Gastrocnemius medialis (tissue), 4 donors: ENCODE measurements at regions not wholly inside any gene's neighbourhood (a gene's known extent, or its start where the extent isn't known, plus 50 kb on each side); places are given as distances from the start of the nearest gene placed in this dataset.

Experiments
- POLR2A ChIP-seq, 2 donors: fragments of 450-650 bp; IDR thresholded peaks; one replicate each; pipeline ENCODE4 v1.6.1; 2017; ENCODE audit warnings: antibody characterized with exemption in 2 of 2, mild to moderate bottlenecking in 2 of 2, moderate library complexity in 2 of 2
- TF ChIP-seq, protein P1 (sequence below), 5 experiments: fragments of 450-650 bp in 3 of 5; fragments of 200-600 bp in 2 of 5; sonication (generic) in 2 of 5; IDR thresholded peaks in 4 of 5; conservative IDR thresholded peaks in 1 of 5; 1 replicate in 4 of 5; 2 replicates in 1 of 5; pipeline ENCODE4 v1.5.1; 2016 to 2019; ENCODE audit warnings: antibody characterized with exemption in 5 of 5, mild to moderate bottlenecking in 3 of 5, moderate library complexity in 3 of 5

DNA sequence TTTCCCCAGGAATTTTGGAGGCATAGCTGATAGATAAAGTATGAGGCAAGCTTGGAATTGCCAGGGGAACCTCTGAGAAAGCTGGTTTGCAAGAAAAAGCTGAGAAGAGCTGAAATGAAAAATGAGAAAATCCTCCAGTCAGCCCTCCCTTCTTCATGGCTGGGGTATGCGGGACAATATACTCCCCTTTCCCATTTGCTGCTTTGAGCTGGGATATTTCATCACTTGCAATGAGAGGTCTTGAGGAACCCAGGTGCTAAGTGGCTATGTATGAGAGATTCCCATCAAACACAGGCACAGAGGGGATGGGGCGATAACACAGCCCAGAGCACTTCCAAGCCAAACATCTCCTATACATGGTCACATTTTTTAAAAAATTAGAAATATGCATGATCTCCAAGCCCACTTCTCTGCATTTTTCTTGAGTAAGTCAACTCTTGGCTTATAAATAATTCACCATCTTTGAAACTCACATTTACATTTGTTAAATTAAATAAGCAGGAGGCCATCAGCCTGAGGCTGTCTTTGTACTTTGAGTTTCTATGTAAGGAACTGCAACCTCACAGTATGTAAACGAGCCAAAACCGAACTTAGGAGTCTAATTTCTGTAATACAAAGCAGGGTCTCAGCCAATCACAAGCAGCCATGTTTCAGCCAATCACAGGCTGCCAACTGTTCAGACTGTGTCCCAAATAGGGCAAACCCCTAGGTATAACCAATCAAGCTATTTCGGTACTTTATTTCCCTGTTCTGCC, 983.6 kb upstream of the NR2F2 start:
- TF ChIP-seq, protein P1, sequence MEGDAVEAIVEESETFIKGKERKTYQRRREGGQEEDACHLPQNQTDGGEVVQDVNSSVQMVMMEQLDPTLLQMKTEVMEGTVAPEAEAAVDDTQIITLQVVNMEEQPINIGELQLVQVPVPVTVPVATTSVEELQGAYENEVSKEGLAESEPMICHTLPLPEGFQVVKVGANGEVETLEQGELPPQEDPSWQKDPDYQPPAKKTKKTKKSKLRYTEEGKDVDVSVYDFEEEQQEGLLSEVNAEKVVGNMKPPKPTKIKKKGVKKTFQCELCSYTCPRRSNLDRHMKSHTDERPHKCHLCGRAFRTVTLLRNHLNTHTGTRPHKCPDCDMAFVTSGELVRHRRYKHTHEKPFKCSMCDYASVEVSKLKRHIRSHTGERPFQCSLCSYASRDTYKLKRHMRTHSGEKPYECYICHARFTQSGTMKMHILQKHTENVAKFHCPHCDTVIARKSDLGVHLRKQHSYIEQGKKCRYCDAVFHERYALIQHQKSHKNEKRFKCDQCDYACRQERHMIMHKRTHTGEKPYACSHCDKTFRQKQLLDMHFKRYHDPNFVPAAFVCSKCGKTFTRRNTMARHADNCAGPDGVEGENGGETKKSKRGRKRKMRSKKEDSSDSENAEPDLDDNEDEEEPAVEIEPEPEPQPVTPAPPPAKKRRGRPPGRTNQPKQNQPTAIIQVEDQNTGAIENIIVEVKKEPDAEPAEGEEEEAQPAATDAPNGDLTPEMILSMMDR (IDR thresholded peaks at IDR 0.05 in 4 of 5, conservative IDR thresholded peaks at IDR 0.05 in 1 of 5), result no peak
- TF ChIP-seq POLR2A (IDR thresholded peaks at IDR 0.05), result no peak
